GM18868 (cell line): ENCODE measurements at regions not wholly inside any gene's neighbourhood (a gene's known extent, or its start where the extent isn't known, plus 50 kb on each side); places are given as distances from the start of the nearest gene placed in this dataset.
"Not testable (repeated sequence)": the region's sequence is repeated elsewhere in the genome, so short reads cannot be mapped to it uniquely, and the experiment has no call there.

Experiments used
- ATAC-seq: cut with Tn5 transposase; IDR thresholded peaks from one replicate; pipeline ENCODE4 v1.9.1; 2021; ENCODE audit warnings: mild to moderate bottlenecking, moderate library complexity; ENCODE audit not compliant: unreplicated experiment

GRCh38 chr20:22815206-22815551 is 219.9 kb upstream of the SSTR4 start:
- no peak for ATAC-seq

GRCh38 chr20:22815603-22816315 is 219.4 kb upstream of the SSTR4 start:
- ATAC-seq: no peak

- no peak for ATAC-seq
Measured at GRCh38 chr20:22818636-22819035, 216.5 kb upstream of the SSTR4 start.

GRCh38 chr20:22819112-22819511 is 216.0 kb upstream of the SSTR4 start:
- ATAC-seq: no peak

- no peak for ATAC-seq
Measured at GRCh38 chr20:22819784-22820183, 215.3 kb upstream of the SSTR4 start.

- ATAC-seq: no peak
Measured at GRCh38 chr20:22821081-22821727, 213.9 kb upstream of the SSTR4 start.

- ATAC-seq: no peak
Measured at GRCh38 chr20:22821796-22822195, 213.3 kb upstream of the SSTR4 start.

GRCh38 chr20:22823119-22823518 is 212.0 kb upstream of the SSTR4 start:
- ATAC-seq: no peak

- ATAC-seq: no peak
Measured at GRCh38 chr20:22824077-22824476, 211.0 kb upstream of the SSTR4 start.

- ATAC-seq: no peak
Measured at GRCh38 chr20:22825076-22825475, 210.0 kb upstream of the SSTR4 start.

- ATAC-seq: no peak
Measured at GRCh38 chr20:22825546-22825945, 209.6 kb upstream of the SSTR4 start.

- ATAC-seq: no peak
Measured at GRCh38 chr20:22826306-22827230, 208.5 kb upstream of the SSTR4 start.

- ATAC-seq: no peak
Measured at GRCh38 chr20:22827916-22828315, 207.2 kb upstream of the SSTR4 start.

- no peak for ATAC-seq
Measured at GRCh38 chr20:22829356-22829755, 205.8 kb upstream of the SSTR4 start.

- ATAC-seq: no peak
Measured at GRCh38 chr20:22830138-22830537, 205.0 kb upstream of the SSTR4 start.

GRCh38 chr20:22830715-22831114 is 204.4 kb upstream of the SSTR4 start:
- ATAC-seq: not testable (repeated sequence)

- ATAC-seq: no peak
Measured at GRCh38 chr20:22833851-22834250, 201.3 kb upstream of the SSTR4 start.

GRCh38 chr20:22834651-22835256 is 200.4 kb upstream of the SSTR4 start:
- no peak for ATAC-seq

GRCh38 chr20:22836211-22836610 is 198.9 kb upstream of the SSTR4 start:
- no peak for ATAC-seq

GRCh38 chr20:22836877-22837276 is 198.2 kb upstream of the SSTR4 start:
- no peak for ATAC-seq

- no peak for ATAC-seq
Measured at GRCh38 chr20:22838001-22838400, 197.1 kb upstream of the SSTR4 start.
